ENCODE measurements at regions not wholly inside any gene's neighbourhood (a gene's known extent, or its start where the extent isn't known, plus 50 kb on each side); places are given as distances from the start of the nearest gene placed in this dataset.

DNA sequence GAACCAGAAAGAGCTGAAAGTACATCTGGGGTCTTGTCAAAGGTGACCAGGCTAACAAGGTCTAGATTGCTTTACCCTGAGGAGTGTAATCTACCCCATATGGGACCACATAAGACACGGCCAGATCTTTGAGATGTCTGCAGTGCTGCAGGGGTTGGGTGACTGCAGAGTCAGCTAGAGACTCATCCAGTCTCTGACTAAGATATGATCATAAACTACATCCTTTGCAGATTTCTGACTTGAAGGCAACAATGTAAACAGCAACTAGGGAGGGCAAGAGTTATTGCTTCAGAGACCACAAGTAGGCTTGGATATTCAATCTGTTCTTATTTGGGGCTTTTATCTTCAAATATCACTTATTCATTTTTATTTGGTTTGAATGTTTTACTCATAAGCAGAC, 1080.5 kb upstream of the FOXG1 start:
- TF ChIP-seq, protein P1, sequence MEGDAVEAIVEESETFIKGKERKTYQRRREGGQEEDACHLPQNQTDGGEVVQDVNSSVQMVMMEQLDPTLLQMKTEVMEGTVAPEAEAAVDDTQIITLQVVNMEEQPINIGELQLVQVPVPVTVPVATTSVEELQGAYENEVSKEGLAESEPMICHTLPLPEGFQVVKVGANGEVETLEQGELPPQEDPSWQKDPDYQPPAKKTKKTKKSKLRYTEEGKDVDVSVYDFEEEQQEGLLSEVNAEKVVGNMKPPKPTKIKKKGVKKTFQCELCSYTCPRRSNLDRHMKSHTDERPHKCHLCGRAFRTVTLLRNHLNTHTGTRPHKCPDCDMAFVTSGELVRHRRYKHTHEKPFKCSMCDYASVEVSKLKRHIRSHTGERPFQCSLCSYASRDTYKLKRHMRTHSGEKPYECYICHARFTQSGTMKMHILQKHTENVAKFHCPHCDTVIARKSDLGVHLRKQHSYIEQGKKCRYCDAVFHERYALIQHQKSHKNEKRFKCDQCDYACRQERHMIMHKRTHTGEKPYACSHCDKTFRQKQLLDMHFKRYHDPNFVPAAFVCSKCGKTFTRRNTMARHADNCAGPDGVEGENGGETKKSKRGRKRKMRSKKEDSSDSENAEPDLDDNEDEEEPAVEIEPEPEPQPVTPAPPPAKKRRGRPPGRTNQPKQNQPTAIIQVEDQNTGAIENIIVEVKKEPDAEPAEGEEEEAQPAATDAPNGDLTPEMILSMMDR (IDR thresholded peaks at IDR 0.05), result no peak
- TF ChIP-seq POLR2AphosphoS5 (IDR thresholded peaks at IDR 0.05; ENCODE audit: low read depth, low read length), result no peak
